HG03025 (cell line): ENCODE measurements at regions not wholly inside any gene's neighbourhood (a gene's known extent, or its start where the extent isn't known, plus 50 kb on each side); places are given as distances from the start of the nearest gene placed in this dataset.
"Not testable (repeated sequence)": the region's sequence is repeated elsewhere in the genome, so short reads cannot be mapped to it uniquely, and the experiment has no call there.

Experiments
- ATAC-seq: cut with Tn5 transposase; IDR thresholded peaks from one replicate; pipeline ENCODE4 v1.9.1; 2021; ENCODE audit warnings: mild to moderate bottlenecking, moderate library complexity; ENCODE audit not compliant: unreplicated experiment, low FRiP score

GRCh38 chr6:22349051-22349450 lies 52.2 kb upstream of the PRL start:
- ATAC-seq: no peak

GRCh38 chr6:22349528-22349927 lies 52.7 kb upstream of the PRL start:
- ATAC-seq: no peak

DNA sequence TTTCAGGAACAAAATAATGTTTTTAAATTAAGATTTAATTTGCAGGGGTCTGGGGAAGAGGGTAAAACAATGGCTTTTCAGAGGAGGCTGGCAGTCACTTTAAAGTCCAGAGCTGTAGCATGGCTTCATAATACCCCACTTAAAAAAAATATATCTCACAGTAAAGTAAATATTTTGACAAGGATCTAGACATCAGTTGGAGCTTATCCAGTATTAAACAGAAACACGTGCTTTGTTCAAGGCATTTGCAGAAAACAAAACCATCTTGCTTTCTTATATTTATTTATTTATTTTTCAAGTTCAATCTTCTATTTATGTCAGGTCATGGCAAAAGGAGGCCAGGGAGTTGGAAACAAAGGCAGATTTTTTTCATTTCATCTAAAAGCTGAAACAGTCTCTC lies 53.3 kb upstream of the PRL start:
- ATAC-seq: no peak

DNA sequence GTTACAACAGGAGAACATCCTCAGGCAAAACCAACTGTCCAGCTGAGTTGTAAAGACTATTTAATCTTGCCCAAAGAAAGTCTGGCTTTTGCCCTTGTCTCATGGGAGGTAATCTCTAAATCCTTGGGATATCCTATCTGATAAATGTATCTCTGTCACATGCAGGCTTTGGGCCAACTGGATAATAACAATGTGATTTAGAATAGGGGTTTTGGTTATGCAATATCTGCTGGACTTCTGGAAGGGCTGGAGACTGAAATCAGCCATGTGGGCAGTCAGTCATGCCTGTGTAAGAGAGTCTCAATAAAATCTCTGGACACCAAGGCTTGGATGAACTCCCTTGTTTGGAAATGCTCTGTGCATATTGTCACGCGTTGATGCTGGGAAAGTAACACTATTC lies 56.3 kb upstream of the PRL start:
- no peak for ATAC-seq

DNA sequence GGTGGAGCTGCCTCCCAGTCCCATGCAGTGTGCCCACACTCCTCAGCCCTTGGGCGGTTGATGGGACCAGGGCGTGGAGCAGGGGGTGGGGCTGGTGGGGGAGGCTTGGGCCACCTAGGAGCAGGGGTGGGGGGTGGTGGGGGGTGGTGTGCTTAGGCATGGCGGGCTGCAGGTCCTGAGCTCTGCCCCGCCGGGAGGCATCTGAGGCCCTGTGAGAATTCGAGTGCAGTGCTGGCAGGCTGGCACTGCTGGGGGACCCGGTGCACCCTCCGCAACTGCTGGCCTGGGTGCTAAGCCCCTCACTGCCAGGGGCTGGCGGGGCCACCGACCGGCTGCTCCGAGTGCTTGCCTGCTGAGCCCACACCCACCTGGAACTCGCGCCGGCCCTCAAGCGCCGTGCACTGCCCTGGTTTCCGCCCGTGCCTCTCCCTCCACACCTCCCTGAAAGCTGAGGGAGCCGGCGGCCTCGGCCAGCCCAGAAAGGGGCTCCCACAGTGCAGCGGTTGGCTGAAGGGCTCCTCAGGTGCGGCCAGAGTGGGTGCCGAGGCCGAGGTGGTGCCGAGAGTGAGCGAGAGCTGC lies 59.6 kb upstream of the PRL start:
- no peak for ATAC-seq

DNA sequence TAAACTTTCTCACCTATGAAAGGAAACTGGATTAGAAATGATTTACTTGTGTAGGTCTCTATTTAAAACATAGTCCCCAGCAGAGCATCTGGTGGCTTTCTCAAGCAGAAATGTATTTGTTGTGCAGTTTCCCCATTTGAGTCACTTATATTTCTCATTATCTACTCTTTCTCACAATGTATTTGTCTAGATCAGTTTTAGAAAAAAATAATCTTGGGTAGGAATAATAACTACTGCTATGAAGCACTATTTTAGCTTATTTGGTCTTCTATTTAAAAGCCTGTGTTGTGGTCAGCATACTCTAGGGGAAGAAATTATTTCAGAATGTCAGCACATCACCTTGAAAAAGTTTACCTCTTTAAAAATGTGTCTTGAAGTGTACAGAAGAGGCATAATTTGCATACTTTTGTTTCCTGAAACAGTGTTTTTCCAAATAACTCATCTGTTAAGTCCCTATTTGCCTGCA lies 60.9 kb upstream of the PRL start:
- no peak for ATAC-seq

- ATAC-seq: no peak
These were observed 64.7 kb upstream of the PRL start for GRCh38 chr6:22361576-22361975.

GRCh38 chr6:22362361-22362760 lies 65.5 kb upstream of the PRL start:
- ATAC-seq: no peak

- ATAC-seq: peak; percentile 20
These were observed 66.4 kb upstream of the PRL start for GRCh38 chr6:22363166-22363713.

DNA sequence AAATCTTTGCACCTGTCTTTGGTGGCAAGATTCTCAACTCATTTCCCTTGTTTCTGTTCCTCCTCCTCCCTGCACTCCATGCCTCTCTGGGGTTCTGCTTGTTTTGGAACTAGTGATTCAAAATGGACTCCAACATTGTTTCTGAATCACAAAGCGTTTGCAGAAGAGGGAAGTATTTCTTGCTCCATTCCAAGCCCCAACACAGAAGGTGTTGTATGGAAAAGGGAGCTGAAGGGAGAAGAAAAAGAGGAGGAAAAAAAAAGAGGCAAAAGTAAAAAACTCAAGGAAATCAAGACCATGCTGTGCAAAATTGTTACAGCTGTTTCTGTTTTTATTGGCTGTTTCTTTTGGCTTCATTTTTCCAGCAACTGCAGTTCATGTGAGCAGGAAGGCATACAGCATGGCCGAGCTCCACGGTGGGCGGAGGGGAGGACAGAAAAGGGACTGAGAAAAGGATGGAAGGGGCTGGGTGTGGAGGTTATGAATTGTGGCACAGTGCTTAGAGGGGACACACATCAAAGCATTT lies 66.9 kb upstream of the PRL start:
- ATAC-seq: peak; percentile 75

GRCh38 chr6:22364306-22364705 lies 67.5 kb upstream of the PRL start:
- ATAC-seq: no peak

- no peak for ATAC-seq
These were observed 69.4 kb upstream of the PRL start for GRCh38 chr6:22366214-22366613.

DNA sequence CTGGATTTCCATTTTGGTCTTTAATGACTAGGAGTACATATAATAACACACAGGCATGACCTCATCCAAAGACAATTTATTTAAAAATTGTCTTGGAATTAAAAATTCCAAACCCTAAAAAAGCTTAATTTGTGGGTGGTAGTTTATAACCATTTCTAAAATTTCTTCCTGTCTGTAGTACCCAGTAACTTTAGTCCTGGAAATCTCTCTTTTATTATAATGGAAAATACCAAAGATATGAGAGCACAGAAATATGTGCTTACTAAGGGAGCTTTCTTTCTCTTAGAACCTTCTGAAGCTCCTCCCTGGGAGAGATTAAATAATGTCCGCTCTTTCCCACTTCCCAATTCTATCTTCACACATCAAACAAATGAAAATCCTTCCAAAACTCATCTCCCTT lies 70.5 kb upstream of the PRL start:
- no peak for ATAC-seq

DNA sequence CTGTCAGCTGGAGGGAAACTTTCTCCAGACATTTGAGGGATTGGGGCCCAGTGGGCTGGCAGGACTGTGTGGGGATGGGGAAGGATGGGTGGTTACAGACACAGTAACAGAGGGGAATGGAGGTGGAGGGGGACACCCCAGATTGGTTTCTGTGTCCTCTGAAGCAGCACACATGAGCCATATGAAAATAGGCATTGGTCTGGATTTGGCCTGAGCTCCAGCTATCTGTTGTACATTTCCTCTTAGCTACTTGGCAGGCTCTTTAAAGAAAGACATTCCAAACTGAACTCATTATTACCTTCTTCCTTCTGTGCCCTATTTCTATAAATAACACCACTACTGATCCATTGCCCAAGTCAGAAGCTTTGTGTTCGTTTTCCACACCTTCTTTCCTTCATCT lies 72.0 kb upstream of the PRL start:
- no peak for ATAC-seq

DNA sequence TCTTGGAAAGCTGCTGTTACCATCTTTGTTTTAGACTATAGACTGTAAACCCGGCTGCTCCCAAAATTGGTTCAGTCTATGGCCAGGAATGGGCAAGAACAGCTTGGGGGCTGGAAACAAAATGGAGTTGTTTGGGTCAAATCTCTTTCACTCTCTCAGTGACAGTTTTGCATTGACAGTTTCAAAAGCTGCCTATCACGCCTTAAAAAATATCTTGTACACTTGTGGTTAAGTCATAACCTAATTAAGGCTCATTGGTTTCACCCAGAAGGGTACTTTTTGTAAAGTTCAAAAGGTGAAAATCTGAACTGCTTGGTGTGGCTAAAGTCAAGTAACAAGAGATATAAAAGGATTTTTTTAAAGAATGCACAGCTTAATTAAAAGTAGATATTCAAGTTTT lies 76.1 kb upstream of the PRL start:
- peak; percentile 91 for ATAC-seq

DNA sequence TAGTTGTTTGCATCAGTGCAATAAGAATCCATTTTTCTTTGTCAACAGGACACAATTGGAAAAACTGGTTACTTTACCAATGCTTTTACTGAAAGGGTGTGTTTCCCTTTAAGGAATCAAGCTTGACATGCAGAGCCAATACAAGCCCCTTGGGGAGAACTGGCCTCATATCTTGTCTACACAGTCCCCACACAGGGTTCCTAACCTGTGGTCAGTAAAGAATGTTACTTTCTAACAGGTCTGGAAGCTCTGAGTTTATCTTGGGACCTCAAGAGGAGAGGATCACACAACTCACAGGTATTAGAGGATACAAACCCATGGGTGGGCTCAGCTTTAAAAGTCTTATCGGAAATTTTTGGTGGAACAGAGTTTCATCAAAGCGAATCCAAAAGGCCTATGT lies 78.1 kb upstream of the PRL start:
- ATAC-seq: not testable (repeated sequence)

DNA sequence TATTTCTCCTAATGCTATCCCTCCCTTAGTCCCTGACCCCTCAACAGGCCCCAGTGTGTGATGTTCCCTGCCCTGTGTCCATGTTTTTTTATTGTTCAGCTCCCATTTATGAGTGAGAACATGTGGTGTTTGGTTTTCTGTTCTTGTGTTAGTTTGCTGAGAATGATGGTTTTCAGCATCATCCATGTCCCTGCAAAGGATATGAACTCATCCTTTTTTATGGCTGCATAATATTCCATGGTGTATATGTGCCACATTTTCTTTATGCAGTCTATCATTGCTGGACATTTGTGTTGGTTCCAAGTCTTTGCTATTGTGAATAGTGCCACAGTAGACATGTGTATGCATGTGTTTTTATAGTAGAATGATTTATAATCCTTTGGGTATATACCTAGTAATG lies 79.5 kb upstream of the PRL start:
- not testable (repeated sequence) for ATAC-seq

DNA sequence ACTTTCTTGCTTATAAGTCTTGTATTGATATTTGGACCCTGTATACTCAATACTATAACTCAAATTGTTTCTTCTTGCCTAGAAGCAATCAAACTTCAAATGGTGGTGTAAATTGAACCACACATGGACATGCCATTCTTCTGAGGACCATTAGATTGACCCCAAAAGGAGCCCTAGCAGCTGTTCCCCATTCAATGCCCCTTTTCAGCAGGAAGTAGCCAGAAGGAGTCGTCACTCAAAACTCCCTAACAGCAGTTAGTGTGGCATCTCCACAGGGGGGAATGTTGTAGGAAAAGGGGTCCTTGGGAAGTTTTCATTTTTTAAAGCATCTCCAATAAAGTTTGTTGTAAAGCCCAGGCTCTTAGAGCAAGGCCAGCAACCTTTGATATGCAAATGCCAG lies 81.7 kb upstream of the PRL start:
- not testable (repeated sequence) for ATAC-seq

DNA sequence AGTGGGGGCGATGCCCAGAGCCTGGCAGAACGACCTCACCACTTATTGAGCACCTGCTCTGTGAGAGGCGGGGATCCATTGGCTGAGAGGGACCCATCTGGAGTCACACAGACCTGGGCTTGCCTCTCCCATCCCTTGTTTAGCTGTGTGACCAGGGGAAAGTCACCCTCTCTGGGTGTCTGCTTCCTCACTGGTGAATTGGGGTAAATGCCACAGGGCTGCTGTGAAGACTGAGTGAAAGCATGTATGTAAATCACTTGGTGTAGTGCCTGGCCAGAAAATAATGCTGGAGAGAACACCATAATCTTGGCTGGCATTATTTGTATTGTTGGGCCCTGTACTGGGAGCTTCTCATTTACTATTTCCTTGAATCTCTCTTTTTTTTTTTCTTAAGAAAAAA lies 83.4 kb upstream of the PRL start:
- no peak for ATAC-seq

GRCh38 chr6:22381845-22382544 lies 85.2 kb upstream of the PRL start:
- no peak for ATAC-seq

- no peak for ATAC-seq
These were observed 86.2 kb upstream of the PRL start for GRCh38 chr6:22383016-22383415.

- ATAC-seq: no peak
These were observed 95.9 kb upstream of the PRL start for GRCh38 chr6:22392711-22393110.
